Keratinocyte (primary cell): ENCODE measurements at regions not wholly inside any gene's neighbourhood (a gene's known extent, or its start where the extent isn't known, plus 50 kb on each side); places are given as distances from the start of the nearest gene placed in this dataset.

Experiments used
- DNase-seq: peaks from one replicate; pipeline ENCODE4 v3.0.0-alpha.2; 2011; ENCODE audit warnings: low read depth, missing footprints, low spot score
- FAIRE-seq: peaks from 2 replicates; lab custom pipeline; 2011; peaks lifted over from hg19 to GRCh38; lab: Jason Lieb, UNC
- H2AFZ ChIP-seq: 2 replicates; pipeline ENCODE4 v1.6.0; 2012; ENCODE audit warnings: low read length, control low read depth, inconsistent platforms; ENCODE audit not compliant: control insufficient read depth
- H3K27ac ChIP-seq: 2 replicates; pipeline ENCODE4 v1.5.1; 2011; ENCODE audit warnings: low read length; ENCODE audit not compliant: control insufficient read depth, insufficient read depth
- H3K27me3 ChIP-seq: 3 replicates; pipeline ENCODE4 v1.6.0; 2011; ENCODE audit warnings: low read length; ENCODE audit not compliant: control insufficient read depth, insufficient read depth; ENCODE audit errors: extremely low read depth
- H3K36me3 ChIP-seq, 2 experiments: 2 replicates in 1 of 2; 3 replicates in 1 of 2; pipeline ENCODE4 v1.5.1; 2011; ENCODE audit warnings: low read length in 2 of 2, mild to moderate bottlenecking in 1 of 2; ENCODE audit not compliant: control insufficient read depth in 2 of 2, insufficient read depth in 2 of 2; ENCODE audit errors: extremely low read depth in 1 of 2
- H3K4me1 ChIP-seq: 3 replicates; pipeline ENCODE4 v1.5.1; 2011; ENCODE audit warnings: low read length; ENCODE audit not compliant: control insufficient read depth, insufficient read depth; ENCODE audit errors: extremely low read depth
- H3K4me2 ChIP-seq: 3 replicates; pipeline ENCODE4 v1.6.0; 2011; ENCODE audit warnings: low read depth, low read length; ENCODE audit not compliant: control insufficient read depth, insufficient read depth; ENCODE audit errors: extremely low read depth
- H3K4me3 ChIP-seq, 3 experiments: fragments of 200-600 bp in 1 of 3; sonication (generic) in 1 of 3; 2 replicates in 2 of 3; 3 replicates in 1 of 3; pipeline ENCODE4 v1.5.1; 2011 to 2016; ENCODE audit warnings: low read length in 3 of 3, mild to moderate bottlenecking in 3 of 3, control low read depth in 2 of 3, inconsistent platforms in 1 of 3, low read depth in 1 of 3, mixed read lengths in 1 of 3, mixed run types in 1 of 3, moderate library complexity in 1 of 3; ENCODE audit not compliant: control insufficient read depth in 2 of 3, insufficient read depth in 2 of 3; ENCODE audit errors: extremely low read depth in 1 of 3
- H3K79me2 ChIP-seq: 2 replicates; pipeline ENCODE4 v1.6.0; 2012; ENCODE audit warnings: low read length; ENCODE audit not compliant: control insufficient read depth, insufficient read depth
- H3K9ac ChIP-seq: 3 replicates; pipeline ENCODE4 v1.6.0; 2011; ENCODE audit warnings: low read length; ENCODE audit not compliant: control insufficient read depth, insufficient read depth; ENCODE audit errors: extremely low read depth
- H3K9me1 ChIP-seq: 3 replicates; pipeline ENCODE4 v1.6.0; 2011; ENCODE audit warnings: low read length; ENCODE audit not compliant: control insufficient read depth, insufficient read depth; ENCODE audit errors: extremely low read depth
- H3K9me3 ChIP-seq: 2 replicates; pipeline ENCODE4 v1.5.1; 2012; ENCODE audit warnings: low read depth, low read length; ENCODE audit not compliant: control insufficient read depth
- H4K20me1 ChIP-seq: 3 replicates; pipeline ENCODE4 v1.6.0; 2011; ENCODE audit warnings: low read length; ENCODE audit not compliant: control insufficient read depth, insufficient read depth; ENCODE audit errors: extremely low read depth
- CTCF ChIP-seq, 3 experiments: IDR thresholded peaks in 1 of 3; conservative IDR thresholded peaks in 1 of 3; optimal IDR thresholded peaks in 1 of 3; 2 replicates in 2 of 3; 3 replicates in 1 of 3; pipeline versions ENCODE3 to v1.5.1; 2011; ENCODE audit warnings: low read length in 3 of 3, mild to moderate bottlenecking in 3 of 3, moderate library complexity in 2 of 3, control low read depth in 1 of 3, inconsistent platforms in 1 of 3; ENCODE audit not compliant: insufficient read depth in 2 of 3; ENCODE audit errors: extremely low read depth in 1 of 3
- EZH2 ChIP-seq: IDR thresholded peaks from one replicate; pipeline ENCODE4 v1.6.1; 2012; ENCODE audit warnings: inconsistent platforms, mild to moderate bottlenecking, low read length, moderate library complexity
- dilution Hi-C: fragments of 300-500 bp; cut with MboI; formaldehyde crosslinking; loops from one replicate; pipeline ENCODE4 v1.7.0; 2020; ENCODE audit warnings: low sequenced_read_pairs; ENCODE audit not compliant: extremely low pct_ligation_motif_present

GRCh38 chr4:73675623-73676022 lies 55.4 kb upstream of the RASSF6 start:
- dilution Hi-C loops, result no loop called here
- no peaks in the 10 kb centered on the region for H4K20me1 ChIP-seq
- DNase-seq, result no peak
- H3K4me1 ChIP-seq, result peaks cover 37% of the 10 kb centered on the region
- no peak overlapping the region for H3K9ac ChIP-seq
- H3K27me3 ChIP-seq, result no peaks in the 10 kb centered on the region
- H3K4me3 ChIP-seq, result no peak overlapping the region
- H3K79me2 ChIP-seq, result no peaks in the 10 kb centered on the region
- no peak for FAIRE-seq
- no peak overlapping the region for H2AFZ ChIP-seq
- no peaks in the 10 kb centered on the region for H3K9me3 ChIP-seq
- no peak overlapping the region for H3K27ac ChIP-seq
- no peaks in the 10 kb centered on the region for H3K36me3 ChIP-seq
- no peak overlapping the region for H3K4me2 ChIP-seq
- H3K9me1 ChIP-seq, result no peaks in the 10 kb centered on the region
- TF ChIP-seq EZH2 (no peak), CTCF (optimal IDR thresholded peaks at IDR 0.05 in 1 of 3, IDR thresholded peaks at IDR 0.05 in 1 of 3, conservative IDR thresholded peaks at IDR 0.05 in 1 of 3; ENCODE audit: extremely low read depth in 1 of 3, insufficient read depth in 2 of 3, low read length in 3 of 3) (no peak)

GRCh38 chr4:73676136-73676535 lies 55.9 kb upstream of the RASSF6 start:
- H2AFZ ChIP-seq, result peak overlapping the region; percentile 12
- no peaks in the 10 kb centered on the region for H3K36me3 ChIP-seq
- no peaks in the 10 kb centered on the region for H3K79me2 ChIP-seq
- no peaks in the 10 kb centered on the region for H4K20me1 ChIP-seq
- peak overlapping the region; percentile 69 for H3K4me2 ChIP-seq
- H3K4me3 ChIP-seq, result no peak overlapping the region
- peak overlapping the region; percentile 86 for H3K27ac ChIP-seq
- DNase-seq (no peak), FAIRE-seq (no peak)
- no peaks in the 10 kb centered on the region for H3K27me3 ChIP-seq
- dilution Hi-C loops, result no loop called here
- TF ChIP-seq CTCF (optimal IDR thresholded peaks at IDR 0.05 in 1 of 3, IDR thresholded peaks at IDR 0.05 in 1 of 3, conservative IDR thresholded peaks at IDR 0.05 in 1 of 3; ENCODE audit: extremely low read depth in 1 of 3, insufficient read depth in 2 of 3, low read length in 3 of 3), result no peak
- no peak for TF ChIP-seq EZH2
- peaks cover 37% of the 10 kb centered on the region for H3K4me1 ChIP-seq
- peak overlapping the region; percentile 6 for H3K9ac ChIP-seq
- H3K9me1 ChIP-seq, result no peaks in the 10 kb centered on the region
- H3K9me3 ChIP-seq, result no peaks in the 10 kb centered on the region
